GM19463 (cell line): ENCODE measurements at regions not wholly inside any gene's neighbourhood (a gene's known extent, or its start where the extent isn't known, plus 50 kb on each side); places are given as distances from the start of the nearest gene placed in this dataset.

Experiments used
- ATAC-seq: cut with Tn5 transposase; IDR thresholded peaks from one replicate; pipeline ENCODE4 v1.9.1; 2021; ENCODE audit warnings: mild to moderate bottlenecking, moderate library complexity; ENCODE audit not compliant: unreplicated experiment

- no peak for ATAC-seq
These were observed 172.8 kb downstream of the GATA3 start for GRCh38 chr10:8227246-8227645.

- no peak for ATAC-seq
These were observed 174.7 kb downstream of the GATA3 start for GRCh38 chr10:8229153-8229552.

- no peak for ATAC-seq
These were observed 176.4 kb downstream of the GATA3 start for GRCh38 chr10:8230902-8231301.

GRCh38 chr10:8233049-8233448, 178.6 kb downstream of the GATA3 start:
- no peak for ATAC-seq

- ATAC-seq = no peak
These were observed 179.4 kb downstream of the GATA3 start for GRCh38 chr10:8233832-8234259.

GRCh38 chr10:8235253-8236027, 181.0 kb downstream of the GATA3 start:
- ATAC-seq = no peak

- no peak for ATAC-seq
These were observed 184.5 kb downstream of the GATA3 start for GRCh38 chr10:8238986-8239385.

GRCh38 chr10:8240861-8241260, 186.4 kb downstream of the GATA3 start:
- ATAC-seq = no peak

- no peak for ATAC-seq
These were observed 187.9 kb downstream of the GATA3 start for GRCh38 chr10:8242295-8242872.

- ATAC-seq = no peak
These were observed 190.8 kb downstream of the GATA3 start for GRCh38 chr10:8245131-8245813.

- ATAC-seq = no peak
These were observed 191.3 kb downstream of the GATA3 start for GRCh38 chr10:8245814-8246142.

- no peak for ATAC-seq
These were observed 192.1 kb downstream of the GATA3 start for GRCh38 chr10:8246548-8246947.

GRCh38 chr10:8247191-8247590, 192.7 kb downstream of the GATA3 start:
- ATAC-seq = no peak

- no peak for ATAC-seq
These were observed 194.4 kb downstream of the GATA3 start for GRCh38 chr10:8248868-8249267.

- no peak for ATAC-seq
These were observed 199.9 kb downstream of the GATA3 start for GRCh38 chr10:8254350-8254749.

- ATAC-seq = no peak
These were observed 200.8 kb downstream of the GATA3 start for GRCh38 chr10:8255301-8255700.

GRCh38 chr10:8260645-8261044, 206.2 kb downstream of the GATA3 start:
- no peak for ATAC-seq

GRCh38 chr10:8262317-8262716, 207.8 kb downstream of the GATA3 start:
- ATAC-seq = no peak

- no peak for ATAC-seq
These were observed 215.5 kb downstream of the GATA3 start for GRCh38 chr10:8269976-8270375.

GRCh38 chr10:8272794-8273425, 218.4 kb downstream of the GATA3 start:
- ATAC-seq = no peak

GRCh38 chr10:8273749-8274148, 219.3 kb downstream of the GATA3 start:
- no peak for ATAC-seq

GRCh38 chr10:8275911-8276310, 221.4 kb downstream of the GATA3 start:
- no peak for ATAC-seq
